ENCODE measurements at regions not wholly inside any gene's neighbourhood (a gene's known extent, or its start where the extent isn't known, plus 50 kb on each side); places are given as distances from the start of the nearest gene placed in this dataset.

DNA sequence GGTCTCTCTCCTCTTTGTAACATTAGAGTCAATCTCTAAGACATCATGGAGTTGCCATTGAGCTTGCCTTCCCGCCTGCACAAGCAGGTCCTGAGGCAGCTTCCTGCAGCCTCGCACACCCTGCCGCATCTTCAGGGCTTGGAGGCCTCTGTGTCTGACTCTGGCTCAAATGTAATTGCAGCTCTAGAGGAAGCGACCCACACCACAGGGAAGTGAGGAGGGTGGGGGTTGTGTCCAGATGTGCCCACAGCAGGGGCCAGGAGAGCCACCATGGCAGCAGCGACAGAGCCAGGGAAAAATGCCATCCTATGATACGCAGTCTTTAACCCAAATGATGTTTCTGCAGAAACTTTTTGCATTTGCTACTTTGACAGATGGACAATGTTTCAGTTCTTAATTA is 216.0 kb upstream of the ZNF32 start:
- TF ChIP-seq POLR2A (IDR thresholded peaks at IDR 0.05) (no peak), POLR2AphosphoS5 (IDR thresholded peaks at IDR 0.05) (no peak), EP300 (IDR thresholded peaks at IDR 0.05) (no peak)
- TF ChIP-seq, protein P1, sequence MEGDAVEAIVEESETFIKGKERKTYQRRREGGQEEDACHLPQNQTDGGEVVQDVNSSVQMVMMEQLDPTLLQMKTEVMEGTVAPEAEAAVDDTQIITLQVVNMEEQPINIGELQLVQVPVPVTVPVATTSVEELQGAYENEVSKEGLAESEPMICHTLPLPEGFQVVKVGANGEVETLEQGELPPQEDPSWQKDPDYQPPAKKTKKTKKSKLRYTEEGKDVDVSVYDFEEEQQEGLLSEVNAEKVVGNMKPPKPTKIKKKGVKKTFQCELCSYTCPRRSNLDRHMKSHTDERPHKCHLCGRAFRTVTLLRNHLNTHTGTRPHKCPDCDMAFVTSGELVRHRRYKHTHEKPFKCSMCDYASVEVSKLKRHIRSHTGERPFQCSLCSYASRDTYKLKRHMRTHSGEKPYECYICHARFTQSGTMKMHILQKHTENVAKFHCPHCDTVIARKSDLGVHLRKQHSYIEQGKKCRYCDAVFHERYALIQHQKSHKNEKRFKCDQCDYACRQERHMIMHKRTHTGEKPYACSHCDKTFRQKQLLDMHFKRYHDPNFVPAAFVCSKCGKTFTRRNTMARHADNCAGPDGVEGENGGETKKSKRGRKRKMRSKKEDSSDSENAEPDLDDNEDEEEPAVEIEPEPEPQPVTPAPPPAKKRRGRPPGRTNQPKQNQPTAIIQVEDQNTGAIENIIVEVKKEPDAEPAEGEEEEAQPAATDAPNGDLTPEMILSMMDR (IDR thresholded peaks at IDR 0.05) = no peak
